Neural cell (in vitro differentiated cells): ENCODE measurements at regions not wholly inside any gene's neighbourhood (a gene's known extent, or its start where the extent isn't known, plus 50 kb on each side); places are given as distances from the start of the nearest gene placed in this dataset.
"Not testable (repeated sequence)": the region's sequence is repeated elsewhere in the genome, so short reads cannot be mapped to it uniquely, and the experiment has no call there.

Source experiments
- H2AFZ ChIP-seq: fragments of 200-600, 300-800 bp; sonication (generic), shearing (Covaris generic); 2 replicates; pipeline ENCODE4 v1.6.0; 2014; ENCODE audit warnings: low read depth, mild to moderate bottlenecking, antibody characterized with exemption, low read length, moderate library complexity
- H3F3A ChIP-seq: fragments of 200-600 bp; shearing (Covaris generic); 2 replicates; pipeline ENCODE4 v1.6.1; 2016; ENCODE audit warnings: mild to moderate bottlenecking, moderate library complexity, mixed read lengths, antibody characterized with exemption, low read length; ENCODE audit not compliant: insufficient read depth, poor library complexity, severe bottlenecking
- H3K27ac ChIP-seq: fragments of 200-600, 300-800 bp; sonication (generic), shearing (Covaris generic); 2 replicates; pipeline ENCODE4 v1.5.1; 2014; ENCODE audit warnings: mild to moderate bottlenecking, low read length, moderate library complexity
- H3K27me3 ChIP-seq: fragments of 300-800, 200-600 bp; sonication (generic), shearing (Covaris generic); 2 replicates; pipeline ENCODE4 v1.6.0; 2014; ENCODE audit warnings: mild to moderate bottlenecking, low read depth, low read length, moderate library complexity; ENCODE audit not compliant: insufficient read depth
- H3K36me3 ChIP-seq: fragments of 300-800, 200-600 bp; sonication (generic), shearing (Covaris generic); 2 replicates; pipeline ENCODE4 v1.5.1; 2014; ENCODE audit warnings: mild to moderate bottlenecking, antibody characterized with exemption, low read length, moderate library complexity; ENCODE audit not compliant: insufficient read depth
- H3K4me2 ChIP-seq: fragments of 300-800, 200-600 bp; sonication (generic), shearing (Covaris generic); 2 replicates; pipeline ENCODE4 v1.6.0; 2014; ENCODE audit warnings: mild to moderate bottlenecking, low read length
- H3K4me3 ChIP-seq: fragments of 300-800, 200-600 bp; sonication (generic), shearing (Covaris generic); 2 replicates; pipeline ENCODE4 v1.5.1; 2014; ENCODE audit warnings: mild to moderate bottlenecking, low read length, moderate library complexity
- H3K79me2 ChIP-seq: fragments of 200-600 bp; shearing (Covaris generic); replicated peaks from 2 replicates; pipeline ENCODE4 v1.6.0; 2014; ENCODE audit warnings: mild to moderate bottlenecking, low read length, moderate library complexity; ENCODE audit not compliant: insufficient read depth
- H3K9ac ChIP-seq: fragments of 300-800, 200-600 bp; sonication (generic), shearing (Covaris generic); 2 replicates; pipeline ENCODE4 v1.6.1; 2016; ENCODE audit warnings: mild to moderate bottlenecking, low read length, mixed read lengths
- H3K9me2 ChIP-seq: fragments of 200-600 bp; shearing (Covaris generic); 2 replicates; pipeline ENCODE4 v1.6.1; 2016; ENCODE audit warnings: mild to moderate bottlenecking, low read length, mixed read lengths; ENCODE audit not compliant: insufficient read depth
- H3K9me3 ChIP-seq: fragments of 200-600, 300-800 bp; sonication (generic), shearing (Covaris generic); 2 replicates; pipeline ENCODE4 v1.6.1; 2016; ENCODE audit warnings: mild to moderate bottlenecking, mixed run types, low read length, moderate library complexity, mixed read lengths
- H4K20me1 ChIP-seq: fragments of 200-600 bp; shearing (Covaris generic); 2 replicates; pipeline ENCODE4 v1.6.1; 2016; ENCODE audit warnings: mild to moderate bottlenecking, mixed run types; ENCODE audit not compliant: insufficient read depth

GRCh38 chr9:62857280-62857679 is 1667.4 kb downstream of the SPATA31A7 start:
- H3K4me3 ChIP-seq, H3K9ac ChIP-seq, H2AFZ ChIP-seq, H3K4me2 ChIP-seq, H3K36me3 ChIP-seq, H3K27ac ChIP-seq, H3K9me2 ChIP-seq, H3K9me3 ChIP-seq, H3F3A ChIP-seq, H3K79me2 ChIP-seq, H4K20me1 ChIP-seq: not testable (repeated sequence)
- H3K27me3 ChIP-seq, result peaks cover 17% of the 10 kb centered on the region

DNA sequence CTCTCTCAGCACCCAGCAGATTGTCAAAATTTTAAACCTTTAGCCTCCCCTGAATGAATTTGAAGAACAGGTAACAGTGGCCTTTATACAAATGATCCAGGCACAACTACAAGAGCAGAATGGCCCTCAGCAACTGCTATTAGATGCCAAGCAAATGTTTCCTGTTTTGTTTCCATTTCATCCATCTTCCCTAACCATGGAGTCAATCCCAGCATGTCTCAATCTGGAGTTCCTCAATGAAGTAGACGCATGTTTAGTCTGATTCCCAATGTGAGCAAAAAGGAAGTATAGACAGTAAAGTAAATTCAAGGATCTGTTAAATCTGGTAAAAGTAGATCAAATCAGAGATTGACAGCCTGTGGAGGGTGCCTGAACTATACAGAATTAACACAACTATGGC is 1668.4 kb downstream of the SPATA31A7 start:
- H4K20me1 ChIP-seq, H3K4me2 ChIP-seq, H3K9me3 ChIP-seq, H3K36me3 ChIP-seq, H3K9ac ChIP-seq, H3K79me2 ChIP-seq, H3K27ac ChIP-seq, H2AFZ ChIP-seq, H3K4me3 ChIP-seq, H3K9me2 ChIP-seq, H3F3A ChIP-seq: not testable (repeated sequence)
- H3K27me3 ChIP-seq, result peaks cover 24% of the 10 kb centered on the region

DNA sequence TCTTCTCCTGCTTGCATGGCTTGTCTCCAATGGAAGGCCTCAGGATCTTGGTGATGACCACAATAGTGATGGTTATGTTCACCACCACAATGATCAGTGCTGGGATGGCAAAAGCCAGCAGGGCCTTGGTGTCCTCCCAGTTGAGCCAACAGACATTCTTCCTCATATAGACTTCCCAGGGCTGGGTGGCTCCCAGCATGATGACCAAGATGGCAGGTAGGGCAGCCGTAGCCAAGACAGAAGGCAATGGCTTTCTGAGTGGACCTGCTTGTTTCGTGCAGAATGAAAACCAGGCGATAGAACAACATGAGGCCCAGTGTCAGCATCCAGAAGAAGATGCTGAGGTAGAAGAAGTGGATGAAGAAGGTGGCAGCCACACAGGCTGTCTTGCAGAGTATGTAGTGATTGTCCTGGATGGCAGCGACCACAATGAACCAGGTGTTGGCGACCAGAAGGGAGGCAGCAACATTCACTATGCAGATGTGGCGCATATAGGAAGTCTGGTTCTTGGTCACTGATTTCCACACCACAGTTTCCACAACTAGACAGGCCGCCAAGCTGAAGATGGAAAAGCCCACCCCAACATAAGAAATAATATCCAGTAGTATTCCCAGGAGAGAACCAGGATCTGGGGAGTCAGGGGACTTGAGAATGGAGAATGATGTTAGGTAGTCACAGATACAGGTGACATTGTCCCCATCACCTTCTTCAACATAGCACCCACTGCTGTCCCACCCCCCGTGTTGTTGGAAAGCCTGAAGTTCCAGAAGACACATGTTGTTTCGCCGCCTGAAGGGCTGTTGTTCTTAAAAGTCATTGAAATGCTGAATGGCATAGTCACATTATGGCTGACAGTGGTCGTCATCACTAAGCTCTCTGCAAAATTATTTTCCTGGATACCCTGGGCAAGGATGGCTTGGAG is 1671.4 kb downstream of the SPATA31A7 start:
- H3K79me2 ChIP-seq, H3K9me3 ChIP-seq, H3K9me2 ChIP-seq, H2AFZ ChIP-seq, H3K9ac ChIP-seq, H3K4me2 ChIP-seq, H3F3A ChIP-seq, H4K20me1 ChIP-seq, H3K36me3 ChIP-seq, H3K4me3 ChIP-seq, H3K27ac ChIP-seq: not testable (repeated sequence)
- peaks cover 46% of the 10 kb centered on the region for H3K27me3 ChIP-seq

- H3F3A ChIP-seq, H2AFZ ChIP-seq, H3K27ac ChIP-seq, H4K20me1 ChIP-seq, H3K36me3 ChIP-seq, H3K79me2 ChIP-seq, H3K4me2 ChIP-seq, H3K9me2 ChIP-seq, H3K9me3 ChIP-seq, H3K4me3 ChIP-seq, H3K9ac ChIP-seq: not testable (repeated sequence)
- H3K27me3 ChIP-seq, result peaks cover 46% of the 10 kb centered on the region
Observed at GRCh38 chr9:62862180-62862579, 1672.3 kb downstream of the SPATA31A7 start.

DNA sequence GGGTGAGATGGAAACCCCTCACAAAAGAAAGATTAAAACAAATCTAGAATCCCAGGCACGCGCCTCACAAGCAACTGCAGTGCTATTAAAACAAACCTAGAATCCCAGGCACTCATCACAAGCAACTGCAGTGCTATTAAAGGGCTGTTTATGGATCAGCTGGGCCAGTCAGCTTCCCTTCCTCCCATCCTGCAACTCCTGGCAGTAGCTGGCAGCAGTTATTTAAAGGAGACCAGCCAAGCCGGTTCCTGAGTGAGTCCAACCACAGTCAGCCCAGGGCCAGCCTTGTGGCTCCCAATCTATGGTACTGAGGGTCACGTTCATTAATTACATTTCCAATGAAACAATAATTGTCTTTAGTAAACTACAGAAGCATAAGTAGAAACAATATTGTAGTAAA is 1673.5 kb downstream of the SPATA31A7 start:
- not testable (repeated sequence) for H3K9ac ChIP-seq, H3K36me3 ChIP-seq, H3F3A ChIP-seq, H3K79me2 ChIP-seq, H3K9me2 ChIP-seq, H3K9me3 ChIP-seq, H3K27ac ChIP-seq, H2AFZ ChIP-seq, H3K4me2 ChIP-seq, H3K4me3 ChIP-seq, H4K20me1 ChIP-seq
- peaks cover 44% of the 10 kb centered on the region for H3K27me3 ChIP-seq

GRCh38 chr9:62863867-62864266 is 1674.0 kb downstream of the SPATA31A7 start:
- not testable (repeated sequence) for H3F3A ChIP-seq, H3K4me3 ChIP-seq, H2AFZ ChIP-seq, H3K79me2 ChIP-seq, H3K9ac ChIP-seq, H3K36me3 ChIP-seq, H4K20me1 ChIP-seq, H3K4me2 ChIP-seq, H3K27ac ChIP-seq, H3K9me2 ChIP-seq, H3K9me3 ChIP-seq
- peaks cover 41% of the 10 kb centered on the region for H3K27me3 ChIP-seq

- H3F3A ChIP-seq, H3K9me2 ChIP-seq, H4K20me1 ChIP-seq, H3K79me2 ChIP-seq, H2AFZ ChIP-seq, H3K27ac ChIP-seq, H3K4me2 ChIP-seq, H3K36me3 ChIP-seq, H3K9me3 ChIP-seq, H3K4me3 ChIP-seq, H3K9ac ChIP-seq: not testable (repeated sequence)
- peaks cover 41% of the 10 kb centered on the region for H3K27me3 ChIP-seq
Observed at GRCh38 chr9:62864481-62865469, 1674.9 kb downstream of the SPATA31A7 start.
